SH-SY5Y (cell line): ENCODE measurements at regions not wholly inside any gene's neighbourhood (a gene's known extent, or its start where the extent isn't known, plus 50 kb on each side); places are given as distances from the start of the nearest gene placed in this dataset.

Source experiments
- GATA2 ChIP-seq: IDR thresholded peaks from 2 replicates; pipeline ENCODE4 v1.6.1; 2011; ENCODE audit warnings: mild to moderate bottlenecking, low read depth, low read length
- GATA3 ChIP-seq: IDR thresholded peaks from 2 replicates; pipeline ENCODE4 v1.6.1; 2011; ENCODE audit warnings: low read depth, mild to moderate bottlenecking, low read length, moderate library complexity

GRCh38 chr21:32132881-32133280, 146.0 kb downstream of the MIS18A start:
- TF ChIP-seq GATA2 (no peak), GATA3 (no peak)
